HG02588 (cell line): ENCODE measurements at regions not wholly inside any gene's neighbourhood (a gene's known extent, or its start where the extent isn't known, plus 50 kb on each side); places are given as distances from the start of the nearest gene placed in this dataset.
A peak's percentile ranks its signal among the peaks of the same experiment; 100 is the strongest.

Experiments
- ATAC-seq: cut with Tn5 transposase; IDR thresholded peaks from one replicate; pipeline ENCODE4 v1.9.1; 2021; ENCODE audit warnings: mild to moderate bottlenecking, moderate library complexity; ENCODE audit not compliant: unreplicated experiment

DNA sequence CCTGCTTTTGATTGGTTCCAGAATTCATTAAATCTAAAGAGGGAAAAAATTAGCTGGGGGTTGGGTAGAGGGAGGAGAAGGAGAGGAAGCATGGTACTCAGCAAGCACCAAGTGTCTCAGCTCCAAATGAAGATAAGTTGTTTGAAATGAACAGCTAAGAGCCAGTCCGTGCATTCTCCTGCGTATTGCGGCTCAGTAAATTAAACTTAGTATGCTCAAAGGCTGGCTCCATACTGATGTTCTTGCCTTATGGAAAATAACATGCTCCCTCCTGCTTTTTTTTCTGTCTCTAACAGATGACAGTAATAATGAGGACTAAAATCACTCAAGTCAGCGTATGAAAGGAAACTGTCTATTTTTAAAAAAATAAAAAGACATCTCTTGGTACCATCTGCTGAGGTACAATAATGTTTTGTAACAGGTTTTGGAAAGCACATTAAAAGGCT, 161.0 kb downstream of the SPATA31D1 start:
- no peak for ATAC-seq

DNA sequence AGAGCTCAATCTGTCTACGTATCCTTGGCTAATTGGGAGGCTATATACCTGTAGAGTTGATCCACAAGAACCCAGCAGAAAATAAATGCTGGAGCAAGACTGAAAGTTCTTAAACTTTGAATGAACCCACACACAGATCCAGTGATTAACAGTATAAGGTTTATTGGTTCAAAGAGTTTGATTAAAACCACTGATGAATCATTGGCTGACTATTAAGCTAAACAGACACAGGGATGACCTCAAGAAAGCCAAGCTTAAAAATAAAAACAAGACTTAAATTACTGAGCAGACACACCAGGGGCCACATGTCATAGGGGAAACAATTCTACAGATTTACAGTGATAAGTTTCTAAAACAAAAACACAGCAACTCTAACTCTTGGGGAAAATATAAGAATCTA, 163.6 kb downstream of the SPATA31D1 start:
- ATAC-seq: no peak

DNA sequence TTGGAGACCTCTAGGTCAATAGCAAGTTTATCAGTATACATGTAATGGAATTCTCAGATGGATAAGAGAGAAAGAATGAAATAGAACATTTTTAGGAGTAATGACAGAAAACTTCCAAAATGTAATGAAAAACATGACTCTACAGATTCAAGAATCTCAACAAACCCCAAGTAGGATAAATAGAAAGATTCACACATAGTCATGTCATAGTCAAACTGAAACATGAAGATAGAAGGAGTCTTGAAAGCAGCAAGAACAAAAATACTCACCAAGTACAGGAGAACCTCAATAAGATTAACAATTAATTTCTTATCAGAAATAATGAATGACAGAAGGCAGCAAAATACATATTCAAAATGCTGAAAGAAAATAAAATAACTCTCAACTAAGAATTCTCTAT, 164.5 kb downstream of the SPATA31D1 start:
- no peak for ATAC-seq

DNA sequence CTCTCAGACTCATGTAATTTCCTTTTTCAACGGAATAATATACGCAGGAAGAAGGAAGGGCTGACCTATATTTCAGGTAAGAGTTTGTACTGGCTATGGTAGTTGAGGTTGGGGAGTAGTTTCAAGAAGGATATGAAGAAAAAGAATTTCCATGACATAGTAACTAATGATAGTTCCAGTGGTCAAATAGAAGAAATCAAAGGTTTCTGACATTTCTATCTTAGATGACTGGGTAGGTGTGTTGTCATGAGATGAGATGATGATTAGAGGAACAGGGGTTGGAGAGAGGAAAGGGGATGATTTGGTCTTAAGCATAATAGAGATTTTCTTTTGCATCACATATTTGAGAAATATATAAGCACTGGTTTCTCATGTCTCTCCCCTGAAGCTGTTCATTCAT, 166.0 kb downstream of the SPATA31D1 start:
- no peak for ATAC-seq

DNA sequence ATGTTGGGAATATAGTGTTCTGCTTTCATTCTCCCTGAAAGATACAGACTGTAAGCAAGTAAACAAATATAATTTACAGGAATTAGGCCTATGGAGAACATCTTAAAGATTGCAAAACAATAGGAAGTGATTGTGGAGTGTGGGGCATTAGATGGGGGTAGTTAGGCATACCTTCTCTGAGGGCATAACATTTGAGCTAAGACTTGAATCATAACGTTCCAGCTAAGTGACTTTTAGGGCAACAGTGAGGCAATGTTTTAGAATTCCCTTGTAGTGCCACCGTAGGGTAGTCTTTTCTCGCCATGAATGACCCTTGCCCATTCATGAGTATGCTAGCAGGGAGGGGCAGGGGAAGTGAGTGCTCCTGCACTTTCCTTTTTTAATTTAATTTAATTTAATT, 173.3 kb downstream of the SPATA31D1 start:
- ATAC-seq: no peak

GRCh38 chr9:82164159-82164558, 175.6 kb downstream of the SPATA31D1 start:
- no peak for ATAC-seq

GRCh38 chr9:82167296-82167695, 178.7 kb downstream of the SPATA31D1 start:
- ATAC-seq: no peak

GRCh38 chr9:82168585-82168984, 180.0 kb downstream of the SPATA31D1 start:
- ATAC-seq: no peak

DNA sequence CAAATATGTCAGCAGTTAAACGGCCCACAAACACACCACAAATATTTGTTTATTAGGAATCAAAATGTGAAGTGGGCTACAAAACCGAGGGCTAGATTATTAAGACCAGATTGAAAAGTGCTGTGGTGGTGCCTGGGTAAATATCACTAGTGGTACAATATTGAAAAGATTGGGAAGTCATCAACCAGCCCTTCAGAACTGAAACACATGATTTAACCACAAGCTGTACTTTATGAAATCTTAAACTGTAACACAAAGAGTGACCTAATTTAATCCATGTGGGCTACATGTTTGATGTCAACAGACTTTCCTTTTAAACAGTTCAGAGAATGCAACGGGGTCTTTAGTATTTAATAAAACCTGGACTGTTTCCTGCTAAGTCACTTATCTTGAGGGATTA, 182.3 kb downstream of the SPATA31D1 start:
- no peak for ATAC-seq

DNA sequence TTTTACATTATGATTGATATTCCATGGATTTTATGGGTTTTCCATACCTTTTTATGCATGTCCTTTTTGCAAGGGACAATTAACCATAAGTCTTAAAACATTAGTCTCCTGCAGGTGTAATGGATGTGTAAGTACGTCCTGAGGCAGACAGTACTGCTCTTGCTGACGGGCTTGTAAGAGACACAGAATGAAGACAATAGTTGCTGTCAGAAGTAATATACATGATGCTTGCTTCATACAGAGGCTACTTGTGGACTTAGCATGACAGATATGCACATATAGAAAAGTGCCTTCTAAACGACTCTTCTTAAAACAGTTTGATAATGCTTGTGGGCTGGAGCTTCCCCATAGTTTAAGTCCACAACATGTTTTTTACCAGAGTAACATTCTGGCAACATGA, 182.7 kb downstream of the SPATA31D1 start:
- no peak for ATAC-seq

DNA sequence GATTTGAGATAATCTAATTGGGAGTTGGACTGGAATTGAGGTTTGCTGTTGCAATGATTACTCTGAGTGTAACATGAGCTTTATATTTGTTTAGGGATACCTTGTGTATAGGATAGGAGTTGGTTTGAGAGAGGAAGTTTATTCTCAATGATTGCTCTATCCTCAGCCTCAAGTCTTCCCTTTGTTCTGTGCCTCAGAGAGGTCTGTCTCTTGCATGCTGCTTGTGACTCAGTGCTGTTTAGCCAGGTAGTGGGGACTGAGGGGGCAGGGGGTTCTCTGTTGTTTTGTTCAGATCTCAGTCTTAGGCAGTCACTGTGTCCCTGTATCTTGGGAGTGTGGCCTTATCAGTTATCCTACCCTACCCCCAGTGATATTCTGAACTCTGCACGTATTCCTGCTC, 192.1 kb downstream of the SPATA31D1 start:
- ATAC-seq: no peak

GRCh38 chr9:82183181-82183860, 194.7 kb downstream of the SPATA31D1 start:
- no peak for ATAC-seq

GRCh38 chr9:82184524-82184923, 196.0 kb downstream of the SPATA31D1 start:
- ATAC-seq: peak; percentile 87

DNA sequence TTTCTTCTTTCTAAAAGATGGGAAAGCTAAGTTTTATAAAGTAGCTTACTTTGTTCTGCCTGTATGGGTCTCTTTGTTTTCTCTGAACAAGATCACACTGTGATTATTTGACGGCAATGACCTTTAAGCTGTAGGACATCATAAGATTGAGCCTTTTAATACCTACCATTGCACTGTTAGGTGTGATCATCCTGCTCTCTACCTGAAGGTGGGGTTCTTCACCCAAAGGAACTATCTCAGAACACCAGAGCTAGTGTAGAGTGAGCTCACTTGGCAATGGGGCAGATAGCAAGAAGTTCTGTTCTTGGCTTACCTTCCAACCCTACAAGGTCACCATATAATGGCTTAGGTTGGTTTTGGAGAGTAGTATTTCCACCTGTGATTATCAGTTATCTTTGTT, 200.2 kb downstream of the SPATA31D1 start:
- no peak for ATAC-seq

GRCh38 chr9:82191082-82191770, 202.7 kb downstream of the SPATA31D1 start:
- ATAC-seq: no peak

- ATAC-seq: no peak
Measured at GRCh38 chr9:82192211-82192610, 203.6 kb downstream of the SPATA31D1 start.

GRCh38 chr9:82196622-82197441, 208.3 kb downstream of the SPATA31D1 start:
- no peak for ATAC-seq

DNA sequence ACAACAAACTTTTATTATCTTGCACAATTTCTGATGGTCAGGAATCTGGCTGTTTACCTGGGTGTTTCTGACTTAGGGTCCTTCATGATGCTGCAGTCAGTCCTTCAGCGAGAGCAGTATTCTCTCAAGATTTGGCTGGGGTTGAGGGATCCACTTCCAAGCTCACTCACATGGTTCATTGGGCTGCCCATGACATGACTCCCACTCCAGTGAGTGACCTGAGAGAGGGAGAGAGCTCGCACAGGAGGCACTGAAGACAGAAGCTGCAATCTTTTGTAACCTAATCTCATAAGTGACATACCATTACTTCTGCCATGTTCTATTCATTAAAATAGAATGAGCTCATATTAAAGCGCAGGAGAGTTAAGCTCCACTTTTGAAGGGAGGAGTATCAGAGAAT, 212.6 kb downstream of the SPATA31D1 start:
- ATAC-seq: no peak

- ATAC-seq: no peak
Measured at GRCh38 chr9:82202808-82203207, 214.2 kb downstream of the SPATA31D1 start.

- ATAC-seq: no peak
Measured at GRCh38 chr9:82206490-82206889, 217.9 kb downstream of the SPATA31D1 start.

- ATAC-seq: no peak
Measured at GRCh38 chr9:82206946-82207345, 218.4 kb downstream of the SPATA31D1 start.
